AG09309 (cell line): ENCODE measurements at regions not wholly inside any gene's neighbourhood (a gene's known extent, or its start where the extent isn't known, plus 50 kb on each side); places are given as distances from the start of the nearest gene placed in this dataset.

Source experiments
- DNase-seq: peaks from one replicate; pipeline ENCODE4 v3.0.0-alpha.2; 2010; ENCODE audit warnings: low read depth
- H3K4me3 ChIP-seq: 2 replicates; pipeline ENCODE4 v1.5.1; 2011; ENCODE audit warnings: mild to moderate bottlenecking, low read depth, low read length, moderate library complexity; ENCODE audit not compliant: control insufficient read depth
- CTCF ChIP-seq: IDR thresholded peaks from 2 replicates; pipeline ENCODE4 v1.5.1; 2011; ENCODE audit warnings: mild to moderate bottlenecking, low read depth, low read length, inconsistent platforms; ENCODE audit not compliant: insufficient read depth, control insufficient read depth; ENCODE audit errors: missing control alignments

- H3K4me3 ChIP-seq = no peak overlapping the region
- TF ChIP-seq CTCF = no peak
These were observed 310.0 kb downstream of the HRH4 start for GRCh38 chr18:24770311-24771024.

GRCh38 chr18:24771300-24771699, 310.9 kb downstream of the HRH4 start:
- no peak overlapping the region for H3K4me3 ChIP-seq
- TF ChIP-seq CTCF = no peak
- no peak for DNase-seq

More at GRCh38 chr18:24770311-24771024, 310.0 kb downstream of the HRH4 start:
- DNase-seq = no peak

- H3K4me3 ChIP-seq = no peak overlapping the region
- no peak for DNase-seq
These were observed 312.7 kb downstream of the HRH4 start for GRCh38 chr18:24773101-24773500.

GRCh38 chr18:24776019-24776418, 315.6 kb downstream of the HRH4 start:
- DNase-seq = no peak
- no peak overlapping the region for H3K4me3 ChIP-seq
- TF ChIP-seq CTCF = no peak

More at GRCh38 chr18:24773101-24773500, 312.7 kb downstream of the HRH4 start:
- no peak for TF ChIP-seq CTCF

- no peak for DNase-seq
- H3K4me3 ChIP-seq = no peak overlapping the region
- TF ChIP-seq CTCF = no peak
These were observed 318.5 kb downstream of the HRH4 start for GRCh38 chr18:24778810-24779418.

GRCh38 chr18:24782566-24782965, 322.1 kb downstream of the HRH4 start:
- no peak for TF ChIP-seq CTCF
- DNase-seq = no peak
- H3K4me3 ChIP-seq = no peak overlapping the region
